ENCODE measurements at regions not wholly inside any gene's neighbourhood (a gene's known extent, or its start where the extent isn't known, plus 50 kb on each side); places are given as distances from the start of the nearest gene placed in this dataset.
"Not testable (repeated sequence)": the region's sequence is repeated elsewhere in the genome, so short reads cannot be mapped to it uniquely, and the experiment has no call there.

- DNase-seq (ENCODE audit: low spot score): no peak
These were observed 125.0 kb downstream of the URI1 start for GRCh38 chr19:30066781-30067759.

- not testable (repeated sequence) for DNase-seq (ENCODE audit: low spot score)
These were observed 126.0 kb downstream of the URI1 start for GRCh38 chr19:30067956-30068506.

- DNase-seq (ENCODE audit: low spot score): no peak
These were observed 126.7 kb downstream of the URI1 start for GRCh38 chr19:30068528-30069395.

- no peak for DNase-seq (ENCODE audit: low spot score)
These were observed 127.6 kb downstream of the URI1 start for GRCh38 chr19:30069535-30070197.

GRCh38 chr19:30070198-30070967 lies 128.3 kb downstream of the URI1 start:
- no peak for DNase-seq (ENCODE audit: low spot score)

GRCh38 chr19:30070968-30071632 lies 129.1 kb downstream of the URI1 start:
- DNase-seq (ENCODE audit: low spot score): no peak

GRCh38 chr19:30071871-30072270 lies 129.8 kb downstream of the URI1 start:
- no peak for DNase-seq (ENCODE audit: low spot score)

- no peak for DNase-seq (ENCODE audit: low spot score)
These were observed 131.3 kb downstream of the URI1 start for GRCh38 chr19:30073152-30074000.

- DNase-seq (ENCODE audit: low spot score): no peak
These were observed 132.1 kb downstream of the URI1 start for GRCh38 chr19:30074096-30074495.

GRCh38 chr19:30074741-30075715 lies 133.0 kb downstream of the URI1 start:
- no peak for DNase-seq (ENCODE audit: low spot score)

- no peak for DNase-seq (ENCODE audit: low spot score)
These were observed 134.1 kb downstream of the URI1 start for GRCh38 chr19:30076101-30076551.

- DNase-seq (ENCODE audit: low spot score): no peak
These were observed 135.0 kb downstream of the URI1 start for GRCh38 chr19:30076751-30077670.

- DNase-seq (ENCODE audit: low spot score): no peak
These were observed 135.9 kb downstream of the URI1 start for GRCh38 chr19:30077851-30078355.

- no peak for DNase-seq (ENCODE audit: low spot score)
These were observed 136.4 kb downstream of the URI1 start for GRCh38 chr19:30078381-30078910.

GRCh38 chr19:30079200-30079599 lies 137.2 kb downstream of the URI1 start:
- no peak for DNase-seq (ENCODE audit: low spot score)

GRCh38 chr19:30082168-30082567 lies 140.1 kb downstream of the URI1 start:
- DNase-seq (ENCODE audit: low spot score): no peak

GRCh38 chr19:30082611-30083010 lies 140.6 kb downstream of the URI1 start:
- DNase-seq (ENCODE audit: low spot score): no peak

All from pons (tissue), 1 donor.